ENCODE measurements at regions not wholly inside any gene's neighbourhood (a gene's known extent, or its start where the extent isn't known, plus 50 kb on each side); places are given as distances from the start of the nearest gene placed in this dataset.

- Histone ChIP-seq H3K27me3 (ENCODE audit: control insufficient read depth in 5 of 5, insufficient read depth in 4 of 5, low read length in 5 of 5) (no peaks in the 10 kb centered on the region), H3K36me3 (ENCODE audit: control insufficient read depth in 5 of 5, insufficient read depth in 5 of 5, low read length in 5 of 5) (no peaks in the 10 kb centered on the region), H3K9ac (ENCODE audit: low read length in 5 of 5) (no peak overlapping the region), H3K27ac (ENCODE audit: low read depth, low read length) (no peak overlapping the region), H3K9me3 (ENCODE audit: control insufficient read depth in 5 of 5, low read length in 5 of 5) (peaks cover 0 to 3% (median 0%) of the 10 kb centered on the region in 5 donors), H3K4me1 (ENCODE audit: control insufficient read depth in 5 of 5, insufficient read depth in 5 of 5, low read length in 5 of 5) (no peaks in the 10 kb centered on the region), H3K4me3 (ENCODE audit: low read depth in 1 of 5, low read length in 5 of 5) (no peak overlapping the region)
Measured at GRCh38 chr5:166166071-166166470, 2125.4 kb upstream of the WWC1 start.

- H3K36me3 ChIP-seq (ENCODE audit: control insufficient read depth in 5 of 5, insufficient read depth in 5 of 5, low read length in 5 of 5): no peaks in the 10 kb centered on the region
- no peaks in the 10 kb centered on the region for H3K4me1 ChIP-seq (ENCODE audit: control insufficient read depth in 5 of 5, insufficient read depth in 5 of 5, low read length in 5 of 5)
- H3K9ac ChIP-seq (ENCODE audit: low read length in 5 of 5): no peak overlapping the region
- H3K27me3 ChIP-seq (ENCODE audit: control insufficient read depth in 5 of 5, insufficient read depth in 4 of 5, low read length in 5 of 5): no peaks in the 10 kb centered on the region
- no peaks in the 10 kb centered on the region for H3K9me3 ChIP-seq (ENCODE audit: control insufficient read depth in 5 of 5, low read length in 5 of 5)
- no peak overlapping the region for H3K4me3 ChIP-seq (ENCODE audit: low read depth in 1 of 5, low read length in 5 of 5)
- H3K27ac ChIP-seq (ENCODE audit: low read depth, low read length): no peak overlapping the region
Measured at GRCh38 chr5:166172597-166172996, 2118.8 kb upstream of the WWC1 start.

- Histone ChIP-seq H3K4me1 (ENCODE audit: control insufficient read depth in 5 of 5, insufficient read depth in 5 of 5, low read length in 5 of 5) (no peaks in the 10 kb centered on the region), H3K9ac (ENCODE audit: low read length in 5 of 5) (no peak overlapping the region), H3K4me3 (ENCODE audit: low read depth in 1 of 5, low read length in 5 of 5) (no peak overlapping the region), H3K36me3 (ENCODE audit: control insufficient read depth in 5 of 5, insufficient read depth in 5 of 5, low read length in 5 of 5) (no peaks in the 10 kb centered on the region), H3K27me3 (ENCODE audit: control insufficient read depth in 5 of 5, insufficient read depth in 4 of 5, low read length in 5 of 5) (no peaks in the 10 kb centered on the region), H3K27ac (ENCODE audit: low read depth, low read length) (no peak overlapping the region), H3K9me3 (ENCODE audit: control insufficient read depth in 5 of 5, low read length in 5 of 5) (no peaks in the 10 kb centered on the region)
Measured at GRCh38 chr5:166178411-166179080, 2112.9 kb upstream of the WWC1 start.

GRCh38 chr5:166185185-166185584 lies 2106.3 kb upstream of the WWC1 start:
- no peak overlapping the region for H3K27ac ChIP-seq (ENCODE audit: low read depth, low read length)
- H3K4me3 ChIP-seq (ENCODE audit: low read depth in 1 of 5, low read length in 5 of 5): no peak overlapping the region
- no peaks in the 10 kb centered on the region for H3K36me3 ChIP-seq (ENCODE audit: control insufficient read depth in 5 of 5, insufficient read depth in 5 of 5, low read length in 5 of 5)
- no peaks in the 10 kb centered on the region for H3K4me1 ChIP-seq (ENCODE audit: control insufficient read depth in 5 of 5, insufficient read depth in 5 of 5, low read length in 5 of 5)
- H3K27me3 ChIP-seq (ENCODE audit: control insufficient read depth in 5 of 5, insufficient read depth in 4 of 5, low read length in 5 of 5): no peaks in the 10 kb centered on the region
- H3K9me3 ChIP-seq (ENCODE audit: control insufficient read depth in 5 of 5, low read length in 5 of 5): no peaks in the 10 kb centered on the region
- no peak overlapping the region for H3K9ac ChIP-seq (ENCODE audit: low read length in 5 of 5)

- Histone ChIP-seq H3K27ac (ENCODE audit: low read depth, low read length) (no peak overlapping the region), H3K4me3 (ENCODE audit: low read depth in 1 of 5, low read length in 5 of 5) (no peak overlapping the region), H3K4me1 (ENCODE audit: control insufficient read depth in 5 of 5, insufficient read depth in 5 of 5, low read length in 5 of 5) (no peaks in the 10 kb centered on the region), H3K9me3 (ENCODE audit: control insufficient read depth in 5 of 5, low read length in 5 of 5) (no peaks in the 10 kb centered on the region), H3K36me3 (ENCODE audit: control insufficient read depth in 5 of 5, insufficient read depth in 5 of 5, low read length in 5 of 5) (no peaks in the 10 kb centered on the region), H3K27me3 (ENCODE audit: control insufficient read depth in 5 of 5, insufficient read depth in 4 of 5, low read length in 5 of 5) (no peaks in the 10 kb centered on the region), H3K9ac (ENCODE audit: low read length in 5 of 5) (no peak overlapping the region)
Measured at GRCh38 chr5:166188501-166189325, 2102.7 kb upstream of the WWC1 start.

- no peaks in the 10 kb centered on the region for H3K36me3 ChIP-seq (ENCODE audit: control insufficient read depth in 5 of 5, insufficient read depth in 5 of 5, low read length in 5 of 5)
- no peak overlapping the region for H3K9ac ChIP-seq (ENCODE audit: low read length in 5 of 5)
- no peaks in the 10 kb centered on the region for H3K4me1 ChIP-seq (ENCODE audit: control insufficient read depth in 5 of 5, insufficient read depth in 5 of 5, low read length in 5 of 5)
- H3K27ac ChIP-seq (ENCODE audit: low read depth, low read length): no peak overlapping the region
- no peaks in the 10 kb centered on the region for H3K9me3 ChIP-seq (ENCODE audit: control insufficient read depth in 5 of 5, low read length in 5 of 5)
- no peak overlapping the region for H3K4me3 ChIP-seq (ENCODE audit: low read depth in 1 of 5, low read length in 5 of 5)
- H3K27me3 ChIP-seq (ENCODE audit: control insufficient read depth in 5 of 5, insufficient read depth in 4 of 5, low read length in 5 of 5): no peaks in the 10 kb centered on the region
Measured at GRCh38 chr5:166192696-166193095, 2098.7 kb upstream of the WWC1 start.

- H3K4me3 ChIP-seq (ENCODE audit: low read depth in 1 of 5, low read length in 5 of 5): no peak overlapping the region
Measured at GRCh38 chr5:166195981-166196380, 2095.5 kb upstream of the WWC1 start.

GRCh38 chr5:166200532-166200931 lies 2090.9 kb upstream of the WWC1 start:
- no peak overlapping the region for H3K27ac ChIP-seq (ENCODE audit: low read depth, low read length)
- H3K27me3 ChIP-seq (ENCODE audit: control insufficient read depth in 5 of 5, insufficient read depth in 4 of 5, low read length in 5 of 5): no peaks in the 10 kb centered on the region
- no peak overlapping the region for H3K9ac ChIP-seq (ENCODE audit: low read length in 5 of 5)
- H3K4me3 ChIP-seq (ENCODE audit: low read depth in 1 of 5, low read length in 5 of 5): no peak overlapping the region
- H3K36me3 ChIP-seq (ENCODE audit: control insufficient read depth in 5 of 5, insufficient read depth in 5 of 5, low read length in 5 of 5): no peaks in the 10 kb centered on the region
- peaks cover 0 to 3% (median 0%) of the 10 kb centered on the region in 5 donors for H3K9me3 ChIP-seq (ENCODE audit: control insufficient read depth in 5 of 5, low read length in 5 of 5)
- no peaks in the 10 kb centered on the region for H3K4me1 ChIP-seq (ENCODE audit: control insufficient read depth in 5 of 5, insufficient read depth in 5 of 5, low read length in 5 of 5)

More at GRCh38 chr5:166195981-166196380, 2095.5 kb upstream of the WWC1 start:
- Histone ChIP-seq H3K27me3 (ENCODE audit: control insufficient read depth in 5 of 5, insufficient read depth in 4 of 5, low read length in 5 of 5) (no peaks in the 10 kb centered on the region), H3K4me1 (ENCODE audit: control insufficient read depth in 5 of 5, insufficient read depth in 5 of 5, low read length in 5 of 5) (no peaks in the 10 kb centered on the region), H3K9me3 (ENCODE audit: control insufficient read depth in 5 of 5, low read length in 5 of 5) (no peaks in the 10 kb centered on the region), H3K9ac (ENCODE audit: low read length in 5 of 5) (no peak overlapping the region), H3K36me3 (ENCODE audit: control insufficient read depth in 5 of 5, insufficient read depth in 5 of 5, low read length in 5 of 5) (no peaks in the 10 kb centered on the region), H3K27ac (ENCODE audit: low read depth, low read length) (no peak overlapping the region)

- Histone ChIP-seq H3K4me1 (ENCODE audit: control insufficient read depth in 5 of 5, insufficient read depth in 5 of 5, low read length in 5 of 5) (no peaks in the 10 kb centered on the region), H3K9ac (ENCODE audit: low read length in 5 of 5) (no peak overlapping the region), H3K36me3 (ENCODE audit: control insufficient read depth in 5 of 5, insufficient read depth in 5 of 5, low read length in 5 of 5) (no peaks in the 10 kb centered on the region), H3K27ac (ENCODE audit: low read depth, low read length) (no peak overlapping the region), H3K4me3 (ENCODE audit: low read depth in 1 of 5, low read length in 5 of 5) (no peak overlapping the region), H3K27me3 (ENCODE audit: control insufficient read depth in 5 of 5, insufficient read depth in 4 of 5, low read length in 5 of 5) (no peaks in the 10 kb centered on the region), H3K9me3 (ENCODE audit: control insufficient read depth in 5 of 5, low read length in 5 of 5) (peaks cover 0 to 3% (median 0%) of the 10 kb centered on the region in 5 donors)
Measured at GRCh38 chr5:166211640-166212039, 2079.8 kb upstream of the WWC1 start.

- Histone ChIP-seq H3K9ac (ENCODE audit: low read length in 5 of 5) (no peak overlapping the region), H3K4me1 (ENCODE audit: control insufficient read depth in 5 of 5, insufficient read depth in 5 of 5, low read length in 5 of 5) (no peaks in the 10 kb centered on the region), H3K9me3 (ENCODE audit: control insufficient read depth in 5 of 5, low read length in 5 of 5) (peaks cover 0 to 7% (median 3%) of the 10 kb centered on the region in 5 donors), H3K27me3 (ENCODE audit: control insufficient read depth in 5 of 5, insufficient read depth in 4 of 5, low read length in 5 of 5) (no peaks in the 10 kb centered on the region), H3K4me3 (ENCODE audit: low read depth in 1 of 5, low read length in 5 of 5) (no peak overlapping the region), H3K36me3 (ENCODE audit: control insufficient read depth in 5 of 5, insufficient read depth in 5 of 5, low read length in 5 of 5) (no peaks in the 10 kb centered on the region), H3K27ac (ENCODE audit: low read depth, low read length) (no peak overlapping the region)
Measured at GRCh38 chr5:166236327-166236726, 2055.1 kb upstream of the WWC1 start.

Data from subcutaneous abdominal adipose tissue (tissue), 5 donors.